ENCODE measurements at regions not wholly inside any gene's neighbourhood (a gene's known extent, or its start where the extent isn't known, plus 50 kb on each side); places are given as distances from the start of the nearest gene placed in this dataset.

DNA sequence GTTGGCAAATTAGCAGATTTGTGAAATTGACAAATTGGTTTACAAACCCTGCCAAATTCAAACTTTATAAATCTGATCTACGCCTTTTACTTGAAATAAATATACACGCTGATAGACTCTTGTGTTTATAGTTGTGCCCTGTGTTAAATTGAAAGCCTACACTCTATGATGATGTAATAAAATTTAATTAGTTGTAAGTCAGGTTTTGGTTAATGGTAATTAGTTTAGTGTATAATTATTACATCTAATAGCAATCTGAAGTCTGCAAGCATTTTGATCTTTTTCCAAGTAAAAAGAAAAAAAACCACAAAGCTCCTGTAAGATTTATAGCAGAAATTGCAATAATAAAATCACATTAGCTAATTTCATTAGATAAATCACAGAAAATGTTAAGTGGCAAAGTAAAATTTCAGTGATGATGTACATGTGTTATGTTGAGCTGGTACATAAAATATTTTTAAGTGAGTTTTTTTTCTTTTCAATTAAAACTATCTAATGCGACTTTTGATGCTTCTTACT is 72.7 kb upstream of the TENM3 start:
- TF ChIP-seq POLR2A (IDR thresholded peaks at IDR 0.05; ENCODE audit: low read depth, low read length): no peak
- DNase-seq (ENCODE audit: insufficient read length, low spot score) (no peak), FAIRE-seq (no peak)

DNA sequence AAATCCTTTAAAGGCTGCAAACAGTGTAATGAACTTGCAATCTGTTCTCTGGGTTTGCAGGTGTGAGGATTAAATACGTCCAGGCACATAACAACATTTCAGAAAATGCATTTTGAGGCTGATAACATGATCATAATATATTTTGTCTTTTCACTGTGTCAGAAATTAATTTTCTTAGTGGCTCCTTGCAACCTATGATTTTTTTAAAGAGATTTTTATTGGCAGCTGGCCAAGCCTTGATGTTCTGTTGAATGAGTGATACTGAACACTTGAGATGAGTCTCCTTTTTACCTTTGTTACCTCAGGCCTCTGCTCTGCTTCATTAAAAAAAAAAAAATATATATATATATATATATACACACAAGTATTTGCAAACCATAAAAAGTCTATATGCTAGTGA is 68.2 kb upstream of the TENM3 start:
- FAIRE-seq (no peak), DNase-seq (ENCODE audit: insufficient read length, low spot score) (no peak)
- no peak for TF ChIP-seq POLR2A (IDR thresholded peaks at IDR 0.05; ENCODE audit: low read depth, low read length)

DNA sequence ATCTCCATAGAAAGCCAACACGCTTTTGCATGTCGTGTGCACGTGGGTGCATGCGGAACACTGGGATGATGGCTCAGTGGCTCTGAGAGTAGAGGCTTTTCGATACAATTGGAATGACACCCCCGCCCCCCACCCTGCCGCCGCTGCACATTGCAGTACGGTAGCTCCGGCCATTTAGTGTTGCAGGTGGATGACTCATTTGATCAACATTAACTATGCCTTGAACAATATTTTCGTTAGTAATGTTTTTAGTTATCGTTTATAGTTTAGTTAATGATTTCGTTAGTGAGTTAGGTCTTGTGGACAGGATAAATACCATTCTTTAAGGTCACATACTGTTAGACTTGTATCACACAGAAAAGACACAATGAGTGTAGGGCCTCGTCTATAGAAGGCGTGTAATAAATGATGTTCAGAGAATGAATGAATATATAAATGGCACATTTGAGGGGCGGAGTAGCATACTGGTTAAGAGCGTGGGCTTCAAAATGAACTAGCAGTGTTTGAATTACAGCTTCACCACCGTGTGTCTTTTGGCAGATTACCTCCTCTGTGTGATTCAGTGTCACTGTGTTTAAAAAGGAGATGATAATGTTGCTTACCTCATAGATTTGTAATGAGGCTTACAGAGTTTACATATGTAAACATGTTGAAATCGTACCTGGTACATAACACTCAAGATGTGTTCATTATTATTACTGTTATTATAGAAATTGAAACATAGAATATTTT is 67.2 kb upstream of the TENM3 start:
- FAIRE-seq: no peak
- TF ChIP-seq POLR2A (IDR thresholded peaks at IDR 0.05; ENCODE audit: low read depth, low read length): no peak
- no peak for DNase-seq (ENCODE audit: insufficient read length, low spot score)

GRCh38 chr4:182177166-182177565 is 66.0 kb upstream of the TENM3 start:
- DNase-seq (ENCODE audit: insufficient read length, low spot score) (no peak), FAIRE-seq (no peak)
- TF ChIP-seq POLR2A (IDR thresholded peaks at IDR 0.05; ENCODE audit: low read depth, low read length): no peak

GRCh38 chr4:182179105-182179504 is 64.1 kb upstream of the TENM3 start:
- FAIRE-seq (no peak), DNase-seq (ENCODE audit: insufficient read length, low spot score) (no peak)
- no peak for TF ChIP-seq POLR2A (IDR thresholded peaks at IDR 0.05; ENCODE audit: low read depth, low read length)

DNA sequence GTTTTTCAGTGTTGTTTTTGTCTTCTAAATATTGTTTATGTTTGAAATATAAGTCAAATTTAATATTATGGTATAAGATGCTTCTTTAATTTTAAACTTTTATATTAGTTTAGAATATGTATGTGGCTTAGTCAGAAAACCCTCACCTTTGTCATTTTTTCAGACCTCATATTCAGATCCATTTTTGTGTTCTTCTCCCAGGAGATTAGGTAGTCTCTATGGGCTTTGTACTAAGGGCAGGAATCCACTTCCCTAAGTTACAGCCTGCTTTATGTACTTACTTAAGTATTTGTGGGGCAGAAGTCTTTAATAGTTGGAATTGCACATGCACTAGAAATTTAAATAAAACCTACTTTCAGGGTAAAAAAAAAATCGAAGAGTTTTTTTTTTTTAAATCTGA is 63.5 kb upstream of the TENM3 start:
- DNase-seq (ENCODE audit: insufficient read length, low spot score) (no peak), FAIRE-seq (no peak)
- no peak for TF ChIP-seq POLR2A (IDR thresholded peaks at IDR 0.05; ENCODE audit: low read depth, low read length)

- no peak for FAIRE-seq
- no peak for DNase-seq (ENCODE audit: insufficient read length, low spot score)
- TF ChIP-seq POLR2A (IDR thresholded peaks at IDR 0.05; ENCODE audit: low read depth, low read length): no peak
These were observed 57.7 kb upstream of the TENM3 start for GRCh38 chr4:182185491-182185890.

GRCh38 chr4:182187674-182188073 is 55.5 kb upstream of the TENM3 start:
- FAIRE-seq (no peak), DNase-seq (ENCODE audit: insufficient read length, low spot score) (no peak)
- no peak for TF ChIP-seq POLR2A (IDR thresholded peaks at IDR 0.05; ENCODE audit: low read depth, low read length)

- TF ChIP-seq POLR2A (IDR thresholded peaks at IDR 0.05; ENCODE audit: low read depth, low read length): no peak
- FAIRE-seq (peak; percentile 33), DNase-seq (ENCODE audit: insufficient read length, low spot score) (no peak)
These were observed 54.6 kb upstream of the TENM3 start for GRCh38 chr4:182188622-182189021.

GRCh38 chr4:182189103-182189878 is 53.9 kb upstream of the TENM3 start:
- FAIRE-seq: peak; percentile 78
- DNase-seq (ENCODE audit: insufficient read length, low spot score): peak; percentile 14
- no peak for TF ChIP-seq POLR2A (IDR thresholded peaks at IDR 0.05; ENCODE audit: low read depth, low read length)

DNA sequence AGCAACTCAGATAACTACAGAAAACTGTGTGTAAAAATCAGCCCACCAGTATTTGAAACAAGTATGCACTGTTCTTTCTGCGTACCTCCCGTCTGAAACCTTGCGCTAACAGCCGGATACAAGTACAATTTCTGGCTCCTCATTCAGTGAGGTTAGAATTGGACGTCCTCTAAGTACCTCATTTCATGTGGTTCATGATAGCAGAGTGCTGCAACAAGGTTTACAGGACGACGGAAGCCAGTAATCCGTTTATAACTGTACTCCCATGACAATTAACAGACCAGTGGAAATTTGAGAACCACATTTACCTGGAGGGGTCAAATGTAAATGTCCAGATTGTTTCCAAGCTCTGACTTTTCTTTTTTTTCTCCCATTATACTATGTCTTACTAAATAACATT is 52.9 kb upstream of the TENM3 start:
- DNase-seq (ENCODE audit: insufficient read length, low spot score) (no peak), FAIRE-seq (no peak)
- TF ChIP-seq POLR2A (IDR thresholded peaks at IDR 0.05; ENCODE audit: low read depth, low read length): no peak

- no peak for DNase-seq (ENCODE audit: insufficient read length, low spot score)
- TF ChIP-seq POLR2A (IDR thresholded peaks at IDR 0.05; ENCODE audit: low read depth, low read length): no peak
- no peak for FAIRE-seq
These were observed 50.6 kb upstream of the TENM3 start for GRCh38 chr4:182192511-182193181.

GRCh38 chr4:182193311-182193710 is 49.9 kb upstream of the TENM3 start:
- TF ChIP-seq POLR2A (IDR thresholded peaks at IDR 0.05; ENCODE audit: low read depth, low read length): no peak
- DNase-seq (ENCODE audit: insufficient read length, low spot score): no peak
- no peak for FAIRE-seq
